NCI-H345 treated with DMSO at 0.1 percent for 48 hours (cell line): ENCODE measurements at regions not wholly inside any gene's neighbourhood (a gene's known extent, or its start where the extent isn't known, plus 50 kb on each side); places are given as distances from the start of the nearest gene placed in this dataset.
A peak's percentile ranks its signal among the peaks of the same experiment; 100 is the strongest.

Experiments
- DNase-seq: peaks from one replicate; lab custom pipeline; 2025; ENCODE audit not compliant: unreplicated experiment; lab: John Stamatoyannopoulos, UW

GRCh38 chr3:188940573-188940932 lies 231.2 kb upstream of the TPRG1 start:
- DNase-seq = no peak

GRCh38 chr3:188941103-188941502 lies 230.7 kb upstream of the TPRG1 start:
- DNase-seq = no peak

GRCh38 chr3:188942191-188942590 lies 229.6 kb upstream of the TPRG1 start:
- no peak for DNase-seq

- no peak for DNase-seq
Observed at GRCh38 chr3:188943591-188943990, 228.2 kb upstream of the TPRG1 start.

- DNase-seq = no peak
Observed at GRCh38 chr3:188944108-188944507, 227.7 kb upstream of the TPRG1 start.

GRCh38 chr3:188946351-188947240 lies 225.2 kb upstream of the TPRG1 start:
- no peak for DNase-seq

- DNase-seq = peak; percentile 95
Observed at GRCh38 chr3:188947401-188948280, 224.1 kb upstream of the TPRG1 start.

GRCh38 chr3:188948281-188948996 lies 223.3 kb upstream of the TPRG1 start:
- DNase-seq = no peak

GRCh38 chr3:188948997-188949389 lies 222.8 kb upstream of the TPRG1 start:
- no peak for DNase-seq

GRCh38 chr3:188949456-188949855 lies 222.3 kb upstream of the TPRG1 start:
- DNase-seq = no peak

GRCh38 chr3:188949996-188950395 lies 221.8 kb upstream of the TPRG1 start:
- no peak for DNase-seq

GRCh38 chr3:188950832-188951489 lies 220.8 kb upstream of the TPRG1 start:
- DNase-seq = no peak

GRCh38 chr3:188951734-188952133 lies 220.0 kb upstream of the TPRG1 start:
- DNase-seq = no peak

GRCh38 chr3:188954590-188955208 lies 217.1 kb upstream of the TPRG1 start:
- DNase-seq = peak; percentile 84

- no peak for DNase-seq
Observed at GRCh38 chr3:188955919-188956318, 215.9 kb upstream of the TPRG1 start.

- peak; percentile 38 for DNase-seq
Observed at GRCh38 chr3:188956839-188957489, 214.8 kb upstream of the TPRG1 start.

GRCh38 chr3:188959013-188959412 lies 212.8 kb upstream of the TPRG1 start:
- no peak for DNase-seq

GRCh38 chr3:188962253-188963247 lies 209.2 kb upstream of the TPRG1 start:
- no peak for DNase-seq

GRCh38 chr3:188964957-188965356 lies 206.8 kb upstream of the TPRG1 start:
- DNase-seq = no peak
